CD4-positive, alpha-beta T cell treated with Interleukin-10 for 1 hour (primary cell): ENCODE measurements at regions not wholly inside any gene's neighbourhood (a gene's known extent, or its start where the extent isn't known, plus 50 kb on each side); places are given as distances from the start of the nearest gene placed in this dataset.

Experiments used
- DNase-seq: peaks from one replicate; pipeline ENCODE4 v3.0.0-alpha.2; 2020

DNA sequence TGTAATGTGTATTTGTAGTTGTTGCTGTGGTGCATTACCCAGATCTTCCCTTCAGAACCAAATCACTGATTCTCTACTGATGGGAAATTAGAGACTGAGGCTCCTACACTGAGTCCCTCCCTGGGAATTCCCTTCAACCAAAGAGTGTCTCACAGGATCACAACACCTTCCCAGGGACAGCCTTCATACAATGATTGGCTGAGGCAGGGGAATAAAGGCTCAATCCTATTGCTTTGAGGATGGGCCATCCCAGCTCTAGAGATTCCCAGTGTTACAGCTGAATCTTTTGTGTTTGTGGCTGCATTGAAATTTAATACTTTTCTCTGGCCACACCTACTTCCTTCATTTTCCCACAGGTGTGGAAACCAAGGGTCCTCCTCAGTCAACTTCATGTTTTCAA, 96.4 kb upstream of the ELL2 start:
- DNase-seq: no peak

DNA sequence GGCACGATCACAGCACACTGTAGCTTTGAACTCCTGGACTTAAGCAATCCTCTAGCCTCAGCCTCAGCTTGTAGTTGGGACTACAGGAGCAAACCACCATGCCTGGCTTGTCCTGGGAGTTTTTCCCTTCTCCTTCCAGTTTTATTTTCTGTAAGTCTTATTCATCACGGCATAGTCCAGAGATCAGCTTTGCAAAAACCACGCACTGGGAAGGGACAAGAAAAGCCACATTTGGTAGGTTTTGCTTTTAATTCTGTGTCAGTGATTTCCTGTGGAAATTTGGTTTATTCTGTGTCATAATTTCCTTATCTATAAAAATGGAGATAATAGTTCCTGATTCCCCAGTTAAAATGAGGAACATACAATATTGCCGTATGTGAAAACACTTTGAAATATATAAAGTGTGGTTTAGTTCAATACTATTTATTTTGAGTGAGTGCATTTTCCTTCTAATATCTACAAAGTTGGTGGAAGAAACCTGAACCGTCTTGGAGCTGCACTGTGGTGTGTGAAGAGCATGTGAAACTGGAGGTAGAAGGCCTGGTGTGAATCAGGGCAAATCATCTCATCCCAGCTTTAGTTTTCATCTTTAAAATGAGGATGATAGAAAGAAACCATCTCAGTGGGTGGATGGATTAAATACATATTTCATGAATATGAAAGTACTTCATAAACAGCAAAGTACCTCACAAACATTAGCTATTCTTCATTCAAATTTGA, 92.8 kb upstream of the ELL2 start:
- DNase-seq: no peak

DNA sequence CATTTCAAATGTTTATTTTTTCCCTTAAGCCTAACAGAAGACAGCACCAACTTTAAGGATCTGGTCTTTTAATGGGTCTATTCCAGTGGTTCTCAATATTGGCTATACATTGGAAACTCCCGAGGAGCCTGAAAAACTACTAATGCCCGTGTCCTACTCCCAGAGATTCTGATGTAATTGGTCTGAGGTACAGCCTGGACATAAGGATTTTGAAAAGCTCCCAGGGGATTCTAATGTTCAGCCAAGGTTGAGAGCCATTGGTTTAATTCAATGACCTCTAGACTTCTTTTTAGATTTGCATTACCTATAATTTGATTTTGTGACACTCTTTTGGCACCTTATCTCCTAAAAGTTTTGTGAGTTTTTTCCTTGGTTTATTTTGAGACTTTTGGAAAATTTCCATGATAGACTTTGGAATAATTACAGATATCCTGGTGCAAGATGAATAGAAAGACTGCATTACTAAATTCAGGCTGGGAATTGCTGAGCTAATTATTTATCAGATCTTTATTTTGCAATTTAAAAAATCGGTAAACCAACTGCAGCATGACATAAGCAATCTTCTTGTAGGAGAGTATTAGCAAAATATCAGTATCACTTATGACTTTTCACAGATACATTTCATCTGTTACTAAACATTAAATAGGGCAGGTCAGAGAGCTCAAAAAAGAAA, 91.5 kb upstream of the ELL2 start:
- DNase-seq: no peak

DNA sequence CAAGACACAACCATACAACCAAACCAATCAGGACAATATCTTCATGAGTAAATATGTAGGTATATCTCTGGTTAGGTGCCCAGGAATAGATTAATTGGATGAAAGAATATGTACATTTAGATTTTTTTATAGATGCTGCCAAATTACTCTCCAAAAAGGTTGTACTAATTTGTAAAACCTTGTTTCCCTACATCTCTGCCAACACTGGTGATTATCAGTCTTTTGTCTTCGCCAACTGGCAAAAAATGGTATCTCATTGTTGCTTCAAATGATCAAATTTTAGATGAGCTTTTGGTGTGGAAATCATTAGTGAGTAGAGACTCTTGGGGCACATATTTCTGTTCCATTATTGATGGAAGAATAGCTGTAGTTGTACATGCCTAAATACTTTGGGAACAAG, 90.7 kb upstream of the ELL2 start:
- DNase-seq: no peak

DNA sequence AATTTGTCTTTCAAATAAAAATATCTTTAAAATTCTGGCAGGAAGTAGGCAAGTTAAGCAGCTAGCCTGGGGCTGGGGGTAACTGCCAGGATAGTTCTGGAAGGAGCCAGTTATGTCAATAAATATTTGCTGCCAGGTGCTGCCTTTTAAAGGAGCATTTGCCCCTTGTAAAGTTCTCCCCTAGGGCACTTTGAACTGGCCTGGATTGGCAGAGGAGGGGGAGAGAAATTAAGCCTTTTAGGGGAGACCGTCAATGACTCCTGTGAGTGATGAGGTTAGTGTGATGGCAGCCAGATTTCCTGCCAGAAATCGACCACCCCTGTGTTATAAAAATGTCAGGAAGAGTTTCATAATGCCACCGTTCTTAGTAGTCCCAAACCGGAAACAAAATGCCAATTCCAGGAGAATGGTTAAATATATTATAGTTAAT, 89.8 kb upstream of the ELL2 start:
- DNase-seq: no peak

DNA sequence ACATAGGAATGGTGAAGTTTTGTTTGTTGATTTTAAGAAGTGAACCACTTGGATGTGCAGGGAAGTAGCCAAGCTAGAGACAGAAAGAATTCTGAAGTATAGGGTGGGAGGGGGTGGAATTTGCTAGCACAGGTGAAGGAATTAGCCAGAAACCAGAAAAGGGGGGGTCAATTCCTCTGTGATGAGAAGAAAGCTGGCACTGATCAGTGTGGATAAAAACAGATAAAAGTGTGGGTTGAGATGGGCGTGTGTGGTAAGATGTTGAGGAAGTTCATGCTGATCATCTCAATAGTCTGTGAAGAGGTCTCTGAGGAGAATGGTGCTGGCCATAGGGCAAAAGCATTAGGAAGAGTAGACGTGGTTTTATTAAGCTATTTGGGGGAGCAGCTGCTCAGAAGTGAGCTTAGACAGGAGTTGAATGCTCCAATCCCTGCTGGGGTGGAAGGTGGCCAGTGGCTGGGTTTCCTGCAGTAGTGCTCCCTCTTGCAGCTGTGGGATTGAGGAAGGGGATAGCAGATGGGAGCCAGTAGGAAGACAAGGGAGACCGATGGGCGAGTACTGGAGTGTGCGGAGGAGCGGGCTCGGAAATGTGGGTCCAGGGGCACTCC, 88.7 kb upstream of the ELL2 start:
- no peak for DNase-seq

DNA sequence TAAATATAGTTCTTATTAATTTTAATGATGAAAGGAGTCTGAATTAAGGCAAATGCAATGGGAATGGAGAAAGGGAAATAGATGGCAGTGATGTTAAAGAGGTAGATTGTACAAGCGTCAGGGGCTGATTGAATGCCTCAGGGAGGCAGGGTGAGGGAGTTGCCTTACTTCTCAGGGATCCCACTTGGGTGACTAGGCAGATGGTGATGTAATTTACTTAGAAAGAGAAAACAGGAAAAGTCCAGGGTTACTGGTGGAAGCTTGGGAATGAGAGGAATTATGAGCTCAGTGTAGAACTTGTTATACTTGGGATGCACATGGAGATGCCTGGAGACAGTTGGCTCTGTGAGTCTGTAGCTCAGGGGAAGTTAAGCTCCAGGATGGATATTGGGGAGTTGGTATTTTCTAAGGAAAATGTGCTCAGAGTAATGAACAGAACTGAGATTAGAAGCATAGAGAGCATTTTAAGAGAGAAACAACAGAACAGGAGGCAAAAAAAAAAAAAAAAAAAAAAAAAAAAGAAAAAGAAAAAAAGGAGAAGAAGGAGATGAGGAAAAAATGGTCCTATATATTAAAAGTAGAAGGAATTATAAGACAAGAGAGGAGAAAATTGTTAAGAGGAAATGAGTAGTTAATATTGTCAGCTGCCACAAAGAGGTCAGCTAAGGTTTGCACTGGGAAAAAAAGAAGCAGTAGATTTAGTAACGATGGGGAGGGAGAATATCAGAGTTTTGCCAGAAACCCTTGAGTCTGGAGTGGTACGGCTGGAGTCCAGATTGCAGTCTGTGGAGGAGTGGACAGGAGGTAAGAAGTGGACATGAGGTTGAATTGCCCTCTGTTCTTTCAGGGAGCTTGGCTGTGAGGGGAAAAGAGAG, 88.0 kb upstream of the ELL2 start:
- DNase-seq: no peak

DNA sequence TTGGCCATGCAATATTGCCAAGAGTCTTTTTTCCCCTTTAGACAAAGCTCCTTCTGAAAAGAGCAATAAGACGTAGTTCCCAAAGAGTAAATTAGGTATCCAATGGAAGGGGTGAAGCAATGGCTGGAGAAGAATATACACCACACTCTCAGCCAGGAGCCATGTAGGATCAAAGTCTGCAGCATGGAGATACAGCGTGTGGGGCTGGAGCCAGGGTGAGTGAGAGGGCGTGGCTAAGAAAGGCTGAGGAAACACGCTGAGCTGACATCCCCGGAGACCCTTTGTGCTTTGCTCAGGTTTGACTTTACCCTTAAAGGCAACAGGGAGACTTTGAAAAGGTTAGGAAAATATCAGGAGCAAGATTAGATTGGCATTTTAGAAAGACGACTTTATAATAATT, 87.1 kb upstream of the ELL2 start:
- no peak for DNase-seq

DNA sequence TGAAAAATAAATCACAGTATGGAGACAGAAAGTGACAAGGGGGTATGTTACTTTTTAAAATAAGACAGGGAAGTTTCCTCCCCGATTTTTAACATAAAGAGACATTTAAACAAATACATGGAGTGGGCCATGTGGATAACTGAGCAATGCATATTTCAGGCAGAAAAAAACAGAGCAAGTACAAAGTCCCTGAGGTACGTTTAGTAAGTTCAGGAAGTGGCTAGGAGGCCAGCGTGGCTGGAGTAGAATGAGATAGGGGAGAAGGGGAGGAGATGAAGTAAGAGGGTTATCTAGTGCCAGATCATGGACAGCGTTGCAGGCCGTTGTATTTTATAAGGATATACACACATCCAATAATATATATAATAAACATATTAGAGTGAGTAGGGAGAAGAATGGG, 84.2 kb upstream of the ELL2 start:
- DNase-seq: no peak

DNA sequence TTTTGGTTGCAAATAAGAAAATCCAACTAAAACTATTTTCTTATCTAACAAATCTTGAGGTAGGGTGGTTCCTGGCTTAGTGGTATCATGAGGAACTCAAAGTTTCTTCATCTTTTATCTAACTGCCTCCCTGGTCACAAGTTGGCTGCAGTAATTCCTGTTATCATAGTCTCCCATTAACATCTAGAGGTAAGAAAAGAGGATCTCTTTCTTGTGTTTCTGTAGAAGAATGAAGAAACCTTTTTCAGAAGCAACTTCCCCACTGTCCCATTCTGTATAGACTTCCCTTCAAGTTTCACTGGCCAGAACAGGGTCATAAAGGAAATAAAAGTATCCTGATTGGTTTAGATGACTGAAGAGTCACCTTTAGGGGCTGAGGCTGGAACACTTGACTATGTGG, 81.8 kb upstream of the ELL2 start:
- no peak for DNase-seq

DNA sequence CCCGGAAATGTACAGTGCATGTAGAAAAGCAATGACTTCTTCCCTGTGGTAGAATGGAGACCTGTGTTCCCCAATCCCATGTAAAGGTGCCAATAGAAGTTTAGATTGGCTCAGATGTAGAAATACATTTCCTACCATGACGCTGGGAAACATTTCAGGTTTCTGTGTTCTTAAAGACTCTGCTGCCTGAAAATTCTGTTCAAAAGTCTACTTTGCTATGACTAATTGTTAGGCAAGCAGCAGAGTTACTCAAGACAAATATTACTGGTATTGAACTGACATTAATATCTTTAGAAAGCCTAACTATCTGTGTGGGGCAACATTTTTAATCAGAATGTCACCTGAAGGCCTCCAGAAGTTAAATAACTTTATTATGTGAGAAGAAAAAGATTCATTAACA, 75.5 kb upstream of the ELL2 start:
- no peak for DNase-seq

DNA sequence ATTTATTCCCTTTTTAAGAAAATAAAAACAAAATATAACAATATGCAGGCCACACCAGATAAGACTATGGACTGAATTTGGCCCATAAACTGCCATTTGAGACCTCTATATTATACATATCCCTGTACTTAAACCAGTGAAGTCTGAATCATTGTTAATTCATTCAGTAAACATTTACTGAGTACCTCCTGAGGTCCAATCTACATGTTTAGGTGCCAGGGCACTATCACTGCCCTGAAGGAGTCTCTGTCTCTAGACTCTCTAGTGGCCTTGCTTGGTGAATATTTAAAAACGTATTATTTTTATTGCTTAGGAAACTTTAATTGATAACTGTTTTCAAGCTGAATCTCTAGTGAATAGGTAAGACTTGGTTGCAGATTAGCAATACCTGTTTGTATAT, 74.7 kb upstream of the ELL2 start:
- no peak for DNase-seq

DNA sequence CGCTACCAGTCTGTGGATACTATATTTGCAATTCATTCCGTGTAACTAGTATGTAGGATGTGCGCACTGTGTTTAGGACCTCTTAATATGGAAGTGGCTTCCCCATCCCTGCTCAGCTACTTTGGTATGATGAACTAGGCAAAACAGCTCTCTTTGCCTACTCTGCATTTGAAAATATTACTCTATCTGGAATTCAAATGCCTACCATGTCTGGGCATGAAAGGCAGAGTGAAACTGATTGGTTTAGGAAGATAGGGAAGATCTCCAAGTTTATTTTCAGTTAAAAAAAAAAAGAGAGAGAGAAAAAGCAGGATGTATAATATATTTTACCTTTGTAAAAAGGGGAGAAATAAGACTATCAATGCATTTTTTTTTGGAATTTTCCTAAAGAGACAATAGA, 74.1 kb upstream of the ELL2 start:
- no peak for DNase-seq

DNA sequence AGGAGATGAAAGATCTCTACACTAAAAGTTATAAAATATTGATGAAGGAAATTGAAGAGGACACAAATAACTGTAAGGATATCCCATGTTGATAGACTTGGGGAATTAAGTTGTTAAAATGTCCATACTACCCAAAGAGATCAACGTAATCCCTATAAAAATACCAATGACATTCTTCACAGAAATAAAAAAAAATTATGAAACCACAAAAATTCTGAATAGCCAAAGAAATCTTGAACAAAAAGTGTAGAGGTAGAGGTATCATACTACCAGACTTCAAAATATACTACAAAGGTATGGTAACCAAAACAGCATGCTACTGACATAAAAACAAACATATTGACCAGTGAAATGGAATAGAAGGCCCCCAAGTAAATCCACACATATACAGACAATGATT, 71.5 kb upstream of the ELL2 start:
- DNase-seq: no peak

DNA sequence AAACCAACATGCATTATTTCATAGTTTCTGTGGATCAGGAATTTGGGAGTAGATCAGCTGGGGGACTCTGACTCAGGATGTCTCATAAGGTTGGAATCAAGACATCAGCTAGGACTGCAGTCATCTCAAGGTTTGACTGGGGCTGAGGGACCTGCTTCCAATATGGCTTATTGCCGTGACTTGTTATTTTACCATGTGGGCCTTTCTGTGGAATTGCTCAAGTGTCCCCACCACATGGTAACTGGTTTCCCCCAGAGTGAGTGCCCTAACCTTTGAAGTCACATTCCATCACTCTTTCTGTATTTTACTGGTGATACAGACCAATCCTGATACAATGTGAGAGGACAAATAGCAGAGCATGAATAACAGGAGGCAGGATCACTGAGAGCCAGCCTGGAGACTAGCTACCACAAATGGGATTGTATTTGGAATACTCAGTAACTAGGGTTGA, 70.2 kb upstream of the ELL2 start:
- DNase-seq: no peak

DNA sequence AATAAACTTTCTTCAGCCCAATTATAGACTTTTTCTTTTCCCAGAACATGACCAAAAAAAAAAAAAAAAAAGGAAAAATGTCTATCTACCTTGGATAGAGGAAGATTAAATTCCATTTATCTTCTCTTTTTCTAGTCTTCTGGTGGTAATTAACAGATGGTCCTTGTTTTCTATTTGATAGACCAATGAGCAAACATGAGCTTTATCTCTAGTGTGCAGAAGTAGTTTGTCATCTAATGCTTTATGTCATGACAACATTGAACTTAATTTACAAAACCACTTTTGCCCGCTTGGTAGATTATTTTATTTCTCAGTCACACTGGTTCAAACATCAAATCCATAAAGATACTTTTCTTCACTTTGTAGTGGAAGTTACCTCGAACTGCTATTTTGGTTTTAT, 69.5 kb upstream of the ELL2 start:
- no peak for DNase-seq

DNA sequence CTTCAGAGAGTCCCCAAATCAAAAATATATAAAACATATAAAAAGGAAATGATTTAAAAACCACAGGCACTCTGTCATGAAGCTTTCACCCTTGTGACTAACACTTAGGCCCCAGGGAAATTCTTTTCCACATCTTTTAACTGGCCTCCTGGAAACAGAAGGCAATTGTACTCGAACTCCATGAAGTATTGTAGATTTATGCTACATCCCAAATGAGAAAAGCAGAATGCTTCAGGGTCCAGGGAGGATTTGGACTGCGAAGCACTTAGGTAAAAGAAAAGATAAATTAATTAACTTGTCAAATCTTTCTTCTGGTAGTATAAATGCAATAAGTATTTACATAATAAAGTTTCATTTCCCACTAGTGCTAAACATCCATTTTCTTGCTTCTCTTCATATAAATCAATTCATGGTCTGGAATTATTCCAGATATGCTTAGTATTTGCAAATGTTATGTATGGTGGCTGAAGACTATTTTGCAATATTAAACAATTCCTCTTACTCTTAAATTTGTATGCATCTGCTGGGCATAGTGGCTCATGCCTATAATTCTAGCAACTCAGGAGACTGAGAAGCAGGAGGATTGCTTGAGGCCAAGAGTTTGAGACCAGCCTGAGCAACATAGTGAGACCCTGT, 64.9 kb upstream of the ELL2 start:
- no peak for DNase-seq

DNA sequence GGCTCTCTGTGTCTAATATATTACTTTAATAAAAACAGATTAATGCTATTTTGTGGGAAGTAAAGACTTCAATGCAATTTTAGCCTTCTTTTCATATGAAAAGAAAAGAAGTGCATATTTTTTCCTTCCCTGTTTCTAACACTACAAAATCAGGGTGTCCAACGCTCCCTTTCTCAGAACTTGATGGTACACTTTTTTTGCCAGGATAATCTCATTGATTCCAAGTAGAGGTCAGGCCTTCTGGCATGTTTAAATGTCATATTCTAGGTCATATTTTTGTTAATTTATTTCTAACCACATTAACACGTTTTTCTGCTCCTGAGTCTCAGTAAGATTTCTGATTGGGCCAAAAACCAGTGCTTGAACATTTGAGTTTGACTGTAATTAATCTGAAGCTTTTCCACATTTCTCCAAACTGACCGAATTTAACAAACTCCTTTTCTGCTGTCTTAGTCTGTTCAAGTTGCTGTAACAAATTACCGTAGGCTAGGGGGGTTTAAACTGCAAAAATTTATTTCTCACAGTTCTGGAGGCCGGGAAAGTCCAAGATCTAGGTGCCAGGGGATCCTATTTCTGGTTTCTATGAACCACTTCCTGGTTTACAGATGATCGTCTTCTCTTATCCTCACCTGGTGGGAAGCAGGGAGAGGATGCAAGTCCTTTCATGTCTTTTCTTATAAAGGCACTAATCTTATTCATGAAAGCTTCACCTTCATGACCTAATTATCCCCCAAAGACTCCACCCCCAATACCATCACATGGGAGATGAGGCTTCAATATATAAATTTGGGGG, 63.2 kb upstream of the ELL2 start:
- DNase-seq: no peak

DNA sequence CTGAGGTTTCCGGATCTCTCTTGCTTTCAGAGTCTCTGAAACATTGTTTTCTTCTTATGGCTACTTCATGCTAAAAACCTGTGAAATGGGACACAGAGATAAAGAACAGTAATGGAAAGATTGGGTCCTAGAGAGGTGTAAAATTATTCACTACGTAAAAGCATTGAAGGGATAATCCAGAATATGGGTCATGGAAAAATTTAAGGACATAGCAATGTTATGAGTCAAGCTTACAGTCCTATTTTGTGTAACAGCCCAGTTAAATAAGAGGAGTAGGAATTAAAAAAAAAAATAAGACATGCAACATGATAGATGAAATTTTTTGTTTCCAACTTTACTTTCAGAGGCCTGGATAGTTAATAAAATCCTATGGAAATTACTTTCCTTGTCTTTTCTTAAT, 61.9 kb upstream of the ELL2 start:
- DNase-seq: no peak

DNA sequence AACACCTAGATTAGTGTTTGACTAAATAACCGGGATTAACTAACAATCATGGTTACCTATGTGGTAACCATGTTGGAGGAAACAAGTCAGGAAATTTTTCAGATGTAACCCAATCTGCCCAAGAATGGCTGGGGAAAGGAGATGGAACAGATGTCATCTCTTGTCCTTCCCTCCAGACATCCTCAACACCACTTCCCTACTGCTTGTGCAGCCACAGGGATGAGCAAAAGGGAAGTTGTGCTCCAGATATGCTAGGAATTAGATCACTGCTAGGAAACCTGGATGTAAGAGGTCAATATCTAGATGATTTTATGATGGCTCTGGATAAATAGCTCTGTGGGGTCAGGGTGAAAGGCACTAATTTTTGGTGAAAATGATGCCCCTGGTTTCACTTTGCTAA, 61.3 kb upstream of the ELL2 start:
- DNase-seq: no peak

DNA sequence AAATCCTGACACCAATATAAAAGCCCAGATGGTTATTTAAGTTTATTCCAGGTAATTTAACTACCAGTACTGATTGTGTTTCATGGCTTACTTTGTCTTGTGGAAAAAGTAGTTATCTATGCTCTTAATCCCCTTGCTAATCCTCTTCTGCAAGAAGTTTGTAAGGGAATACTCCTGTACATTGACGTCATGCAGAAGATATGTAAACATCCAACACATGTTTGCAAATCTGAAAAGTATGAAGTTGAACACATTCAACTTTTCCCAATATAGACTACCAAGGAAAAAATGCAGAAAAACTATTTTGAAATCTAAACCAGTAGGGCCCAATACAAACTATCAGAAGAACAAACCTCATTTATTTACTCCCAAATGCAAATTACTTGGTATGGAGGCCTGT, 56.3 kb upstream of the ELL2 start:
- no peak for DNase-seq

DNA sequence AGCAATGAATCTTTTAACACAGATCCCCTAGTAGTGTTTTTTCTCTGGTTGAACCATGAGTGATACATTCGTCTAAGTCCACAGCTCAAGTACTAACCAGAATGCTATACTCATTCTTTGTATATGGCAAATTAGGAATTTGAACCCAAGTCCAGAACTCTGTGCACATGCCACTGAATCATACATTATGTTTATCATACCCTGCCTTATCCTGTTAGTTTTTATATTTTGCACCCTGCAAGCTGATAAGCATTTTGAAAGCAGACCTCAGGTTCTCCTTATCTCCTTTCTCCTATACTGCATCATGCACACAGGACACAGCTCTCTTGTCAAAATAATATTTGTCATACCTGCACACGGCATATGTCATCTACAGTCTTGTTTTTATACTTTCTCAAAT, 54.6 kb upstream of the ELL2 start:
- no peak for DNase-seq
